ENCODE measurements at regions not wholly inside any gene's neighbourhood (a gene's known extent, or its start where the extent isn't known, plus 50 kb on each side); places are given as distances from the start of the nearest gene placed in this dataset.

DNA sequence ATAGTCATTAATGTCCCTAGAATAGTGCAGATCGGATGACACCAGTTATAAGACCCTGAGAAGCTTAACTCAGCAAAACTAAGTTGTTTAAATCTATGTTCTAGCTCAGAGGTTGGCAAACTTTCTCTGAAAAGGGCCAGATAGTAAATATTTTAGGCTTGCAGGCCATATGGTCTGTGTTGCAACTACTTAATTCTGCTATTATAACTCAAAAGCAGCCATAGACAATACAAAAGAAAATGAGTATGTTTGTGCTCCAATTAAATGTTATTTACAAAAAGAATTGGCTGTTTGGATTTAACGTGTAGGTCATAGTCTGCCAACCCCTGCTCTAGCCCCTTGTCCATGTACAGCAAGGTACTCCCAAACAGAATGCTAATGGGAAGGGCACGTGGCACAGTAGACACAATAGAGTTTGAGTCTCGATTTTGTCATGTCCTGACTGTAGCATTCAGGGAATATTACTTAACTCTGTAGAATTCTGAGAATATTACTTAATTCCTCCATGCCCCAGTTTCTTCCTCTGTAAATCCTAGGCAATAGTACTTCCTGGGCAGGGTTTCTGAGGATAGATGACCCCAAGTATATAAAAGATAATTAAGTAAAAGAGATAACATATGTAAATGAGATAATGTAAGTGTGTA lies 70.5 kb upstream of the ATP2C1 start:
- TF ChIP-seq, protein P1, sequence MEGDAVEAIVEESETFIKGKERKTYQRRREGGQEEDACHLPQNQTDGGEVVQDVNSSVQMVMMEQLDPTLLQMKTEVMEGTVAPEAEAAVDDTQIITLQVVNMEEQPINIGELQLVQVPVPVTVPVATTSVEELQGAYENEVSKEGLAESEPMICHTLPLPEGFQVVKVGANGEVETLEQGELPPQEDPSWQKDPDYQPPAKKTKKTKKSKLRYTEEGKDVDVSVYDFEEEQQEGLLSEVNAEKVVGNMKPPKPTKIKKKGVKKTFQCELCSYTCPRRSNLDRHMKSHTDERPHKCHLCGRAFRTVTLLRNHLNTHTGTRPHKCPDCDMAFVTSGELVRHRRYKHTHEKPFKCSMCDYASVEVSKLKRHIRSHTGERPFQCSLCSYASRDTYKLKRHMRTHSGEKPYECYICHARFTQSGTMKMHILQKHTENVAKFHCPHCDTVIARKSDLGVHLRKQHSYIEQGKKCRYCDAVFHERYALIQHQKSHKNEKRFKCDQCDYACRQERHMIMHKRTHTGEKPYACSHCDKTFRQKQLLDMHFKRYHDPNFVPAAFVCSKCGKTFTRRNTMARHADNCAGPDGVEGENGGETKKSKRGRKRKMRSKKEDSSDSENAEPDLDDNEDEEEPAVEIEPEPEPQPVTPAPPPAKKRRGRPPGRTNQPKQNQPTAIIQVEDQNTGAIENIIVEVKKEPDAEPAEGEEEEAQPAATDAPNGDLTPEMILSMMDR (conservative IDR thresholded peaks at IDR 0.05 in 1 of 2, IDR thresholded peaks at IDR 0.05 in 1 of 2; ENCODE audit: extremely low read depth in 1 of 2, insufficient read depth in 1 of 2, low read depth in 1 of 2, low read length in 2 of 2), result no peak
- no peak for TF ChIP-seq EZH2 (IDR thresholded peaks at IDR 0.05; ENCODE audit: borderline replicate concordance, low read length)

Measured in mammary epithelial cell (primary cell).